ENCODE measurements at regions not wholly inside any gene's neighbourhood (a gene's known extent, or its start where the extent isn't known, plus 50 kb on each side); places are given as distances from the start of the nearest gene placed in this dataset.
"Not testable (repeated sequence)": the region's sequence is repeated elsewhere in the genome, so short reads cannot be mapped to it uniquely, and the experiment has no call there.

- Histone ChIP-seq H3K36me3 (ENCODE audit: insufficient read depth, low read length) (no peaks in the 10 kb centered on the region), H3K27ac (ENCODE audit: low read depth, low read length) (no peak overlapping the region), H3K27me3 (ENCODE audit: insufficient read depth, low read length) (no peaks in the 10 kb centered on the region), H3K4me3 (ENCODE audit: low read depth, low read length) (no peak overlapping the region), H2AFZ (ENCODE audit: low read length, unreplicated experiment) (no peak overlapping the region), H3K4me1 (ENCODE audit: control insufficient read depth, insufficient read depth, low read length, unreplicated experiment) (peaks cover 18% of the 10 kb centered on the region), H3K79me2 (ENCODE audit: control insufficient read depth, insufficient read depth, low read length, unreplicated experiment) (no peaks in the 10 kb centered on the region)
Observed at GRCh38 chr6:137309078-137309762, 90.0 kb upstream of the IFNGR1 start.

GRCh38 chr6:137307163-137307854 is 88.1 kb upstream of the IFNGR1 start:
- no peaks in the 10 kb centered on the region for H3K36me3 ChIP-seq (ENCODE audit: insufficient read depth, low read length)
- no peaks in the 10 kb centered on the region for H3K79me2 ChIP-seq (ENCODE audit: control insufficient read depth, insufficient read depth, low read length, unreplicated experiment)
- H3K27me3 ChIP-seq (ENCODE audit: insufficient read depth, low read length) = no peaks in the 10 kb centered on the region
- H2AFZ ChIP-seq (ENCODE audit: low read length, unreplicated experiment) = no peak overlapping the region
- peaks cover 8% of the 10 kb centered on the region for H3K4me1 ChIP-seq (ENCODE audit: control insufficient read depth, insufficient read depth, low read length, unreplicated experiment)
- no peak overlapping the region for H3K4me3 ChIP-seq (ENCODE audit: low read depth, low read length)
- H3K27ac ChIP-seq (ENCODE audit: low read depth, low read length) = no peak overlapping the region

- Histone ChIP-seq H3K27me3 (ENCODE audit: insufficient read depth, low read length) (no peaks in the 10 kb centered on the region), H2AFZ (ENCODE audit: low read length, unreplicated experiment) (no peak overlapping the region), H3K4me3 (ENCODE audit: low read depth, low read length) (no peak overlapping the region), H3K36me3 (ENCODE audit: insufficient read depth, low read length) (no peaks in the 10 kb centered on the region), H3K27ac (ENCODE audit: low read depth, low read length) (no peak overlapping the region), H3K79me2 (ENCODE audit: control insufficient read depth, insufficient read depth, low read length, unreplicated experiment) (no peaks in the 10 kb centered on the region), H3K4me1 (ENCODE audit: control insufficient read depth, insufficient read depth, low read length, unreplicated experiment) (peaks cover 8% of the 10 kb centered on the region)
Observed at GRCh38 chr6:137305691-137306090, 86.5 kb upstream of the IFNGR1 start.

GRCh38 chr6:137304020-137304780 is 85.0 kb upstream of the IFNGR1 start:
- Histone ChIP-seq H3K4me3 (ENCODE audit: low read depth, low read length) (no peak overlapping the region), H3K79me2 (ENCODE audit: control insufficient read depth, insufficient read depth, low read length, unreplicated experiment) (no peaks in the 10 kb centered on the region), H2AFZ (ENCODE audit: low read length, unreplicated experiment) (no peak overlapping the region), H3K4me1 (ENCODE audit: control insufficient read depth, insufficient read depth, low read length, unreplicated experiment) (peaks cover 3% of the 10 kb centered on the region), H3K27me3 (ENCODE audit: insufficient read depth, low read length) (no peaks in the 10 kb centered on the region), H3K27ac (ENCODE audit: low read depth, low read length) (no peak overlapping the region), H3K36me3 (ENCODE audit: insufficient read depth, low read length) (no peaks in the 10 kb centered on the region)

GRCh38 chr6:137303441-137303840 is 84.3 kb upstream of the IFNGR1 start:
- Histone ChIP-seq H3K27ac (ENCODE audit: low read depth, low read length) (no peak overlapping the region), H3K27me3 (ENCODE audit: insufficient read depth, low read length) (no peaks in the 10 kb centered on the region), H3K4me1 (ENCODE audit: control insufficient read depth, insufficient read depth, low read length, unreplicated experiment) (no peaks in the 10 kb centered on the region), H3K36me3 (ENCODE audit: insufficient read depth, low read length) (no peaks in the 10 kb centered on the region), H2AFZ (ENCODE audit: low read length, unreplicated experiment) (no peak overlapping the region), H3K79me2 (ENCODE audit: control insufficient read depth, insufficient read depth, low read length, unreplicated experiment) (no peaks in the 10 kb centered on the region), H3K4me3 (ENCODE audit: low read depth, low read length) (no peak overlapping the region)

- Histone ChIP-seq H3K79me2 (ENCODE audit: control insufficient read depth, insufficient read depth, low read length, unreplicated experiment) (no peaks in the 10 kb centered on the region), H3K4me1 (ENCODE audit: control insufficient read depth, insufficient read depth, low read length, unreplicated experiment) (no peaks in the 10 kb centered on the region), H3K36me3 (ENCODE audit: insufficient read depth, low read length) (no peaks in the 10 kb centered on the region), H3K4me3 (ENCODE audit: low read depth, low read length) (no peak overlapping the region), H2AFZ (ENCODE audit: low read length, unreplicated experiment) (no peak overlapping the region), H3K27ac (ENCODE audit: low read depth, low read length) (no peak overlapping the region), H3K27me3 (ENCODE audit: insufficient read depth, low read length) (no peaks in the 10 kb centered on the region)
Observed at GRCh38 chr6:137299681-137300080, 80.5 kb upstream of the IFNGR1 start.

- Histone ChIP-seq H3K27me3 (ENCODE audit: insufficient read depth, low read length) (no peaks in the 10 kb centered on the region), H3K27ac (ENCODE audit: low read depth, low read length) (no peak overlapping the region), H3K4me3 (ENCODE audit: low read depth, low read length) (no peak overlapping the region), H3K36me3 (ENCODE audit: insufficient read depth, low read length) (no peaks in the 10 kb centered on the region), H2AFZ (ENCODE audit: low read length, unreplicated experiment) (no peak overlapping the region), H3K79me2 (ENCODE audit: control insufficient read depth, insufficient read depth, low read length, unreplicated experiment) (no peaks in the 10 kb centered on the region), H3K4me1 (ENCODE audit: control insufficient read depth, insufficient read depth, low read length, unreplicated experiment) (no peaks in the 10 kb centered on the region)
Observed at GRCh38 chr6:137297887-137298286, 78.7 kb upstream of the IFNGR1 start.

GRCh38 chr6:137292326-137292725 is 73.1 kb upstream of the IFNGR1 start:
- H3K4me3 ChIP-seq (ENCODE audit: low read depth, low read length); H2AFZ ChIP-seq (ENCODE audit: low read length, unreplicated experiment); H3K27ac ChIP-seq (ENCODE audit: low read depth, low read length); H3K27me3 ChIP-seq (ENCODE audit: insufficient read depth, low read length); H3K79me2 ChIP-seq (ENCODE audit: control insufficient read depth, insufficient read depth, low read length, unreplicated experiment); H3K36me3 ChIP-seq (ENCODE audit: insufficient read depth, low read length); H3K4me1 ChIP-seq (ENCODE audit: control insufficient read depth, insufficient read depth, low read length, unreplicated experiment): not testable (repeated sequence)

GRCh38 chr6:137291441-137291840 is 72.3 kb upstream of the IFNGR1 start:
- H3K27me3 ChIP-seq (ENCODE audit: insufficient read depth, low read length) = no peaks in the 10 kb centered on the region
- no peak overlapping the region for H3K27ac ChIP-seq (ENCODE audit: low read depth, low read length)
- no peaks in the 10 kb centered on the region for H3K79me2 ChIP-seq (ENCODE audit: control insufficient read depth, insufficient read depth, low read length, unreplicated experiment)
- H3K4me1 ChIP-seq (ENCODE audit: control insufficient read depth, insufficient read depth, low read length, unreplicated experiment) = no peaks in the 10 kb centered on the region
- no peaks in the 10 kb centered on the region for H3K36me3 ChIP-seq (ENCODE audit: insufficient read depth, low read length)
- no peak overlapping the region for H2AFZ ChIP-seq (ENCODE audit: low read length, unreplicated experiment)
- no peak overlapping the region for H3K4me3 ChIP-seq (ENCODE audit: low read depth, low read length)

GRCh38 chr6:137290601-137291261 is 71.5 kb upstream of the IFNGR1 start:
- H3K27ac ChIP-seq (ENCODE audit: low read depth, low read length) = no peak overlapping the region

More at GRCh38 chr6:137290601-137291261, 71.5 kb upstream of the IFNGR1 start:
- H3K79me2 ChIP-seq (ENCODE audit: control insufficient read depth, insufficient read depth, low read length, unreplicated experiment) = no peaks in the 10 kb centered on the region
- H2AFZ ChIP-seq (ENCODE audit: low read length, unreplicated experiment) = no peak overlapping the region
- no peak overlapping the region for H3K4me3 ChIP-seq (ENCODE audit: low read depth, low read length)
- H3K36me3 ChIP-seq (ENCODE audit: insufficient read depth, low read length) = no peaks in the 10 kb centered on the region
- H3K27me3 ChIP-seq (ENCODE audit: insufficient read depth, low read length) = no peaks in the 10 kb centered on the region
- no peaks in the 10 kb centered on the region for H3K4me1 ChIP-seq (ENCODE audit: control insufficient read depth, insufficient read depth, low read length, unreplicated experiment)
